ENCODE measurements at regions not wholly inside any gene's neighbourhood (a gene's known extent, or its start where the extent isn't known, plus 50 kb on each side); places are given as distances from the start of the nearest gene placed in this dataset.

DNA sequence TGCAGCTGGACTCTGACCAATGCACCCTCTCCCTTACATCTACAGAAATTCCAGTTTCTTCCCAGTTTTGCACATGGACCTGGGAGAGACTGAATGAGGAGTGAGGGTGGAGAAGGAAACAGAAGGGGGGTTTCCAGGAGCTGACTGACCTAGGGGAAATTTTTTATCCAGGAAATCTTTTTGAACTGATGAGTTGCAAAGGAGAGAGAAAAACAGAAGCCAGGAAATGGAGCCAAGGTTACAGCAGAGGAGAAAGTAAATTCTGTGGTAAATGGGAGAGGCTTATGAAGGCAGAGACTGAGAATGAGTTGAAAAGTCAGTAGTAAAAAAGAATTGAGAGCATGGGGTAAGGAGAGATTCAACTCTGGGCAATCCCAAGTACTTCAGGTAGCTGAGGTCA lies 192.8 kb downstream of the SMIM20 start:
- no peak for DNase-seq

- no peak for DNase-seq
These were observed 194.0 kb downstream of the SMIM20 start for GRCh38 chr4:26108054-26108453.

DNA sequence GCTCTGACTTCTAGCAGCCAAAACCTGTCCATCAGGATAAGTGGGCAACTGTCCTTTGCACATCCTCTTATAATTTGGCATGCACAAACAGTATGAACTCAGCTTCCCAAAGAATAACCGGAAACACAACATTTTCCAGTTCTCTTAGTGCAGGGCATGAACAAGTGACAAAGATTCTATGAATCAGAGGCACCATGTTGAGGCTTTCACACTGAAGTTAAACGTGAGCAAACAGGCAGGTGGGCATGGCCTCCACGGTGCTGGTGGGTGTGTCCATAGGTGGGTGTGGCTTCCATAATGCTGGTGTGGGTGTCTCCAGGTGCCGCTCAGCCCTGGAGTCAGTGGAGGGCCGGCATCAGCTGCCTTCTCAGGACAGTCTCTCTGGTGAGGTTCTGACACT lies 196.5 kb downstream of the SMIM20 start:
- no peak for DNase-seq

GRCh38 chr4:26113339-26113940 lies 199.4 kb downstream of the SMIM20 start:
- no peak for DNase-seq

- no peak for DNase-seq
These were observed 202.0 kb downstream of the SMIM20 start for GRCh38 chr4:26116057-26116456.

GRCh38 chr4:26120098-26120825 lies 200.6 kb upstream of the RBPJ start:
- no peak for DNase-seq

GRCh38 chr4:26122690-26123089 lies 198.1 kb upstream of the RBPJ start:
- DNase-seq, result no peak

- no peak for DNase-seq
These were observed 196.0 kb upstream of the RBPJ start for GRCh38 chr4:26124753-26125321.

DNA sequence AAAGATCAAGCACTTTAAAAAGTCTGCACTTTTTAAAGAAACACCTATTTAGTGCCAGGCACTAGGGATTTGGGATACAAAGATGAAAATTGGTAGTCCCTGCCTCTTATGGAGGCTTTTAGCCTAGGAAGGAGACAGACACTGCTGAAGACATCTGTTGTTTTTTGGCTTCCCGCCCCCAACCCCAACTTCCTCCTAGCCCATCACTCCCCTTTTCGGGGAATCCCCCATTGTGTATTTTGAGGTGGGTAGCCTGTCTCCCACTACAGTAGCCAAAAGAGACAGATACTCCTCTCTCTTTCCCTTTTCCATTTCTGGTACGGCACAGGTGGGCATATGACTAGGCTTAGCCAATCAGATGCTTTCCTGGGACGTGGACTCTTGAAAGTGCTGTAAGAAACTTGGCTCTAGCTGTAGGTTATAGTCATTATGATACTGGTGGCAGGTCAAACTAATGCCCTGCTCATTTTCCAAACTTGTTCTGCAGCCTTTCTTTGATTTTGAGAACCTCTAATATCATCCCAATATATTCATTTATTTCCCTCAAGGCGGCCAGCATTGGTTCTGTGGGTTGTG lies 194.6 kb upstream of the RBPJ start:
- no peak for DNase-seq

- no peak for DNase-seq
These were observed 193.8 kb upstream of the RBPJ start for GRCh38 chr4:26126994-26127393.

DNA sequence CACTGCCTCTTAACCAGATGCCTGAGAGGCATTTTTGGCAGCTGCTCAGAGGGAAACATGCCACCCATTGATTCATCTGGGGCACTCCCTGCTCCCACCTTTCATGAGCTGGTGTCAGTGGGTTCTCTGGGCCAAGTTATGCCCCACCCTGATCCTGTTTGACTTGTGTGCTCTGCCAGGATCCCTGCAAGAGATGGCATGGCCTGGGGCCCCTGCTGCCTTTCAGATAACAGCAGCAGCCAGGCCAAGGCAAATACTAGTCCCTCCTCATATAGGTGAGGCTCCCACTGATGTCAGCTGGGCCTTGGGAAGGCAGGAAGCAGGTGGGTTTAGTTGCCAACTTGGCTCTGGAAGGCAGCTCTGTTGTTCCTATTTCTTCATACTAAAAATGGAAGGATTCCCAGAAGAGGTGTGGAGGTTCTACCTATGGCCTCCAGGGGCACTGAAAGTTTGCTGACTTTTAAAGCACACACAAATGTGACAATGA lies 192.9 kb upstream of the RBPJ start:
- DNase-seq, result no peak

DNA sequence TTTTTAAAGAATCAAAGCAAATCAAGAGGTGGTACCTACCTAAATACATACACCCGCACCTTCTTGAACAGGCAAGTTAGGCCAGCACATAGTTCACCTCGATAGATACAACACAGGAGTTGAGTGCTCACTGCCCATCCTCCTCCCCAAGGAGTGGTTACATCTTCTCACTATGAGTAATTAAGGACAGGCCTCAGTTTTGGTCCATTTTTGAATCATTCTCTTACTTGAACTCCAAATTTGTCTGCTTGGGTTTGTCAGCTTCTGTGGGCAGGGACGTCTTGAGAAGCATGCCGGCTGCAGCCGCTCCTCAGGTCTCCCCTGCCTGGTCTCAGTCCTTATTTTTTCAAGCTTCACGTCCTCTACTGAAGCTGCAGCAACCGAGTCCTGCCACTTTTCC lies 190.6 kb upstream of the RBPJ start:
- no peak for DNase-seq

- DNase-seq, result no peak
These were observed 189.9 kb upstream of the RBPJ start for GRCh38 chr4:26130841-26131432.

- no peak for DNase-seq
These were observed 189.1 kb upstream of the RBPJ start for GRCh38 chr4:26131711-26132110.

DNA sequence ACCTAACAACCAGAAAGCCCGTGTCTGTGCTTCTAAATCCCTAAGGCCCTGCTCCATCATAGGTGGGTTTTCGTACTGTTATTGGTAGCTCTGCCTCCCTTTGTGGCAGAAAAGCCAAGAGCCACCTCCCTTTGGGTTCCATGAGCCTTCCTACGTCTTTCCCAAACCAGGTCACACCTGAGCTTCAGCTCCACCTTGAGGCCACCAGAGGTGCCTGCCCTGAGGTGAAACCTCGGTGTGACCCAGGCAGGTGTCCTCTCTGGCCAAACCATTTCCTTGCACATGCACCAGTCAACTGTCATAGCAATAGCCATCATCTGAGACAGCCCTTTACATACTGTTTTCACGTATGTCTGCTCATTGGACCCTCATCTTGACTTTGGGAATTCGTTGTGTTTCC lies 188.0 kb upstream of the RBPJ start:
- no peak for DNase-seq

GRCh38 chr4:26133840-26134239 lies 187.0 kb upstream of the RBPJ start:
- DNase-seq, result no peak

DNA sequence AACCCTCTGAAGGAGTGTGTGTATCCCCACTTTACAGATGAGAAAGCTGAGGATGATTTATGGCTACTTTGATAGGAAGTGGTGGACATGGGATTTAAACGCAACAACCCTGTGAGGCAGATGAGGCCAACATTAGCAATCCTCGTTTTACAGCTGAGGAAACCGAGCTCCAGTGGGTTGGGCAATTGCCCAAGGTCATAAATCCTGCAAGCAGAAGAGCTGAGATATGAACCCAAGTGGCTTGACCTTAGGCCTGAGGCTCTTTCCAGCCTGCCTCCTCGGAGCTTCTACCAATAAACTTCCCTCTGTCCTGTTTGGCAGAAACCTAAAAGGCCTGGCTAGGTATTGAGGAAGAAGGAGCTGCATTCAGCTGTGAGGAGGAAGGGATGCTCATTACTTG lies 185.5 kb upstream of the RBPJ start:
- DNase-seq, result no peak

- DNase-seq, result no peak
These were observed 184.2 kb upstream of the RBPJ start for GRCh38 chr4:26136615-26137014.

- DNase-seq, result no peak
These were observed 183.5 kb upstream of the RBPJ start for GRCh38 chr4:26137288-26137687.

GRCh38 chr4:26139310-26139924 lies 181.4 kb upstream of the RBPJ start:
- no peak for DNase-seq

DNA sequence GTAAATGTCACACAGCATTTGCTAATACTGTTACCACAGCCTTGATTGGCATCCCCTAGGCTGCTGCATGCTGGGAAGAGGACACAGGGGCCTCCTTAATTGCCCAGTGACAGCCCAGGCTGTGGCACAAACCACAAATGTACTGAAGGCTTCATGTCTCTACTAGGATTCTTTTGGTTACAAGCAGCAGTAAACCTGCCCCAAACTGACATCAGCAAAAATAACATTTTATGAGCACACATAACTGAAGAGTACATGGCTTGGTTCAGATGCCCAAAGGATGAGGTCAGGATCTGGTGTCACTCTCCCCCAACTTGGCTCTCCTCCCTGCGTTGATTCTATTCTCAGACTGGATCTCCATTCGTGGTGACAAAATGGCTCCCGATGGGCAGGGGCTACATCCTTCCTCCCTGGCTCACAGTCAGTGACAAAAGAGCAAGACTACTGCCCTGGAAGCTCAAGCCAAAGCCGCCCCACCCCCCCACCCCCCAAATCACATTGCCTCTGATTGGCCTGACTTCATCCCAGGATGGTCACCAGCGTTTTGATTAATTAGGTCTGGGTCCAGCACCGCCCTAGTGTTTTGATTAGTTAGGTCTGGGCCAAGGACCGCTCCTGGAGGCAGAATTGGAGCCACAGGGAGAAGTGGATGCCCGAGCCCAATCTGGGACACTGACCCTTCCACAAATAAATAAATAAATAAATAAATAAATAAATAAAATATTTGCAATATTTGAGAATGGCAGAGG lies 180.5 kb upstream of the RBPJ start:
- no peak for DNase-seq

- no peak for DNase-seq
These were observed 179.6 kb upstream of the RBPJ start for GRCh38 chr4:26141051-26141721.

Data from activated naive CD4-positive, alpha-beta T cell (primary cell).